Gastroesophageal sphincter (tissue), 4 donors: ENCODE measurements at regions not wholly inside any gene's neighbourhood (a gene's known extent, or its start where the extent isn't known, plus 50 kb on each side); places are given as distances from the start of the nearest gene placed in this dataset.
A peak's percentile ranks its signal among the peaks of the same experiment; 100 is the strongest.

Experiments used
- ATAC-seq: fragments of 150-250 bp; one replicate; pipeline ENCODE4 v1.9.1; 2016; ENCODE audit warnings: mild to moderate bottlenecking, moderate library complexity
- H3K27ac ChIP-seq, 4 donors: fragments of 200-600 bp; sonication (generic) in 3 of 4; 1 replicate in 3 of 4; 2 replicates in 1 of 4; pipeline ENCODE4 v1.5.1; 2016 to 2019
- H3K27me3 ChIP-seq: fragments of 200-600 bp; sonication (generic); one replicate; pipeline ENCODE4 v1.5.1; 2019
- H3K36me3 ChIP-seq, 2 donors: fragments of 200-600 bp; sonication (generic); one replicate each; pipeline ENCODE4 v1.5.1; 2019; ENCODE audit warnings: control low read depth in 1 of 2
- H3K4me1 ChIP-seq, 3 donors: fragments of 200-600 bp; sonication (generic); 1 replicate in 2 of 3; 2 replicates in 1 of 3; pipeline ENCODE4 v1.5.1; 2016 to 2019; ENCODE audit warnings: control low read depth in 2 of 3
- H3K4me3 ChIP-seq, 2 donors: fragments of 200-600 bp; sonication (generic); one replicate each; pipeline ENCODE4 v1.5.1; 2019; ENCODE audit warnings: mild to moderate bottlenecking in 1 of 2, moderate library complexity in 1 of 2
- H3K9me3 ChIP-seq, 3 donors: fragments of 200-600 bp; sonication (generic); one replicate each; pipeline ENCODE4 v1.5.1; 2017 to 2019; ENCODE audit warnings: control low read depth in 2 of 3
- EP300 ChIP-seq: sonication (generic); formaldehyde crosslinking; IDR thresholded peaks from one replicate; pipeline ENCODE4 v1.6.1; 2017; ENCODE audit warnings: antibody characterized with exemption, mild to moderate bottlenecking
- POLR2A ChIP-seq, 2 donors: fragments of 450-650 bp; IDR thresholded peaks; one replicate each; pipeline ENCODE4 v1.6.1; 2017; ENCODE audit warnings: antibody characterized with exemption in 2 of 2, mild to moderate bottlenecking in 2 of 2, moderate library complexity in 1 of 2
- POLR2AphosphoS5 ChIP-seq: sonication (generic); formaldehyde crosslinking; IDR thresholded peaks from one replicate; pipeline ENCODE4 v1.6.1; 2017; ENCODE audit warnings: antibody characterized with exemption
- WGBS, 2 donors: methylation state at CpG; one replicate each; pipeline ENCODE4 v1.1.5; 2018; ENCODE audit warnings: low coverage in 1 of 2; 5-methylcytosine and 5-hydroxymethylcytosine counted together
- TF ChIP-seq, protein P1 (sequence below), 4 experiments: fragments of 200-600 bp in 2 of 4; fragments of 450-650 bp in 2 of 4; sonication (generic) in 1 of 4; IDR thresholded peaks; one replicate each; pipeline ENCODE4 v1.5.1; 2017 to 2019; ENCODE audit warnings: antibody characterized with exemption in 4 of 4, mild to moderate bottlenecking in 2 of 4, moderate library complexity in 2 of 4

DNA sequence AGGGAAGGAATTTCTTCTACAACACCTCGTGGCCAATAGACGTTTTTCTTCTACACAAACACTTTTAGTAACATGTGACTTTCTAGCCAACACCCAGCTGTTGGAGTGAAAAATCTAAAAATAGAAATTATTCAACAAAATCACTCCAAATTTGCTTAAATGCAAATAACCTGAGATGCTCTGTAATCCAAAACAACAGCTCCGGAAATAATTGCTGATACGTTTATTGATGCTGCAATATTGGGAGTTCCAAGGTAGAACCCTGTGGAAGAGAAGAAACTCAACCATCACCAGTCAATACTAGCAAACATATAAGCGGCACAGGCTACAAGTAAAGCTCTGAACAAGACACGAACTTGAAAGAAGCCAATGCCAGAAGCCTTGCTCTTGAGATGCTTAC is 230.6 kb downstream of the ALDH8A1 start:
- WGBS, 2 donors, result 69 to 70% methylated on average over 4 to 6 of the region's 6 CpGs
- Histone ChIP-seq H3K27me3 (no peaks in the 10 kb centered on the region), H3K9me3 (no peaks in the 10 kb centered on the region), H3K4me3 (no peak overlapping the region), H3K4me1 (peaks cover 11 to 58% (median 21%) of the 10 kb centered on the region in 3 donors), H3K27ac (peak overlapping the region in 3 of 4 donors; percentile 23 to 50 (median 47)), H3K36me3 (no peaks in the 10 kb centered on the region)
- TF ChIP-seq EP300 (no peak), POLR2AphosphoS5 (no peak), POLR2A (IDR thresholded peaks at IDR 0.05) (no peak)
- TF ChIP-seq, protein P1, sequence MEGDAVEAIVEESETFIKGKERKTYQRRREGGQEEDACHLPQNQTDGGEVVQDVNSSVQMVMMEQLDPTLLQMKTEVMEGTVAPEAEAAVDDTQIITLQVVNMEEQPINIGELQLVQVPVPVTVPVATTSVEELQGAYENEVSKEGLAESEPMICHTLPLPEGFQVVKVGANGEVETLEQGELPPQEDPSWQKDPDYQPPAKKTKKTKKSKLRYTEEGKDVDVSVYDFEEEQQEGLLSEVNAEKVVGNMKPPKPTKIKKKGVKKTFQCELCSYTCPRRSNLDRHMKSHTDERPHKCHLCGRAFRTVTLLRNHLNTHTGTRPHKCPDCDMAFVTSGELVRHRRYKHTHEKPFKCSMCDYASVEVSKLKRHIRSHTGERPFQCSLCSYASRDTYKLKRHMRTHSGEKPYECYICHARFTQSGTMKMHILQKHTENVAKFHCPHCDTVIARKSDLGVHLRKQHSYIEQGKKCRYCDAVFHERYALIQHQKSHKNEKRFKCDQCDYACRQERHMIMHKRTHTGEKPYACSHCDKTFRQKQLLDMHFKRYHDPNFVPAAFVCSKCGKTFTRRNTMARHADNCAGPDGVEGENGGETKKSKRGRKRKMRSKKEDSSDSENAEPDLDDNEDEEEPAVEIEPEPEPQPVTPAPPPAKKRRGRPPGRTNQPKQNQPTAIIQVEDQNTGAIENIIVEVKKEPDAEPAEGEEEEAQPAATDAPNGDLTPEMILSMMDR (IDR thresholded peaks at IDR 0.05), result no peak
- no peak for ATAC-seq

- Histone ChIP-seq H3K9me3 (no peaks in the 10 kb centered on the region), H3K27ac (no peak overlapping the region), H3K4me1 (peaks cover 4 to 16% (median 7%) of the 10 kb centered on the region in 3 donors), H3K36me3 (no peaks in the 10 kb centered on the region), H3K27me3 (no peaks in the 10 kb centered on the region), H3K4me3 (no peak overlapping the region)
- 43 to 60% methylated on average over 2 to 5 of the region's 8 CpGs for whole genome bisulfite sequencing, 2 donors
- no peak for ATAC-seq
- TF ChIP-seq, protein P1 (IDR thresholded peaks at IDR 0.05), result no peak
- no peak for TF ChIP-seq POLR2A (IDR thresholded peaks at IDR 0.05)
- TF ChIP-seq POLR2AphosphoS5, result no peak
- no peak for TF ChIP-seq EP300
Measured at GRCh38 chr6:134714679-134715078, 235.2 kb downstream of the ALDH8A1 start.

DNA sequence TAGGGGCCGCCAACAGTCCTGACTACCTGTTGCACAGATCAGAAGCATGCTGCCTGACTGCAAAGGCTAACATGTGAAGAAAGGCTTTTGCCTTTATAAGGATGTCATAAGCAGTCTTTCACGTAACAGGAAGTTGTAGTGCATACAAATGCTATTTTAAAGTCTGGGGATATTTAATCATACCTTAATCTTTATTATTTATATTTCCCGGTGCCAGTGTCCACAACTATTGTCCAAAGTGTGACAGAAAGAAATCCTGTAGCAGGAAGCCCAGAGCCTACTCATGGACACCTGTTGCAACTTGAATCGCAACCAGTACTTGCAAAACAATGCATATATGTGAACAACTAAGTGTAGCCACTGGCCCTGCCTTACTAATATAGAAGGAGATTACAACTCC is 235.8 kb downstream of the ALDH8A1 start:
- Histone ChIP-seq H3K36me3 (no peaks in the 10 kb centered on the region), H3K9me3 (no peaks in the 10 kb centered on the region), H3K4me1 (peaks cover 0 to 11% (median 1%) of the 10 kb centered on the region in 3 donors), H3K4me3 (no peak overlapping the region), H3K27ac (no peak overlapping the region), H3K27me3 (no peaks in the 10 kb centered on the region)
- 39 to 66% methylated on average over 3 to 4 of the region's 4 CpGs for WGBS, 2 donors
- ATAC-seq, result no peak
- no peak for TF ChIP-seq POLR2AphosphoS5
- TF ChIP-seq, protein P1 (IDR thresholded peaks at IDR 0.05), result no peak
- TF ChIP-seq EP300, result no peak
- TF ChIP-seq POLR2A (IDR thresholded peaks at IDR 0.05), result no peak

DNA sequence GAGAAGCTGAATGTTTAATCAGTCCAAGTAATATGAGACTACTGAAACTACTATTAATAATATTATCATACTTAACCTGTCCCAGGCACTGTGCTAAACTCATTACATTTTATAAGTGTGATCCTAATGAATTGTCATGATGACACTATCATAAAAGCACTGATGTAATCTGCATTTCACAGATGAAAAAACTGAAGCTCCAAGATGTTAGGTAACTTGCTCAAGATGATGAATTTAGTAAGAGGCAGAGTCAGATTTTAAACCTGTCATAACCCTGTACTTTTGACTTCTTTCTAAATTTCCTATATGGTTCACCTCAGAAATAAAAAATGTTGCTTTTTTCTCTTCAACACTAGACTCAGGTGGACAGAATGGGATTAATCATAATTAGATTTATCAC is 237.6 kb downstream of the ALDH8A1 start:
- ATAC-seq, result no peak
- H3K4me3 ChIP-seq, result no peak overlapping the region
- no peaks in the 10 kb centered on the region for H3K9me3 ChIP-seq
- H3K4me1 ChIP-seq, result no peaks in the 10 kb centered on the region
- H3K27ac ChIP-seq, result no peak overlapping the region
- no peaks in the 10 kb centered on the region for H3K27me3 ChIP-seq
- TF ChIP-seq, protein P1 (IDR thresholded peaks at IDR 0.05), result no peak
- no peak for TF ChIP-seq EP300
- TF ChIP-seq POLR2A (IDR thresholded peaks at IDR 0.05), result no peak
- no peak for TF ChIP-seq POLR2AphosphoS5
- H3K36me3 ChIP-seq, result no peaks in the 10 kb centered on the region

DNA sequence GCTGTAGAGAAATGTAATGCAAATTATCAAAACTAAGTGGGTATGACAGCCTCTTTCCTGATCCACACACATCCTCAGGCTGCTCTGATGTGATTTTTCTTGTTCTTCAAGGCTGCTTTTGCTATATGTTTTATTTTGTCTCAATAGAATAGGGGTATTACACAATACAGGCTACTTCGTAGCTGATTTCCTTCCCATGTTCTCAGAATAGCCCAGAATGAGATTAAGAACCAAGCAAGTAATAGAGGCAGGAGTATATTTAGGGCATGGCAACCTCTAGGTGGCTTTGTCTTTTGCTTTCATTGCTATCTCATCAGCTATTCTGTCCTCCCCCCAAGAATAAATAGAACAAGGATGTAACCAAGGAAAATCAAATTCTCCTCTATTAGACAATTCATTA is 241.8 kb downstream of the ALDH8A1 start:
- no peak for ATAC-seq
- no peaks in the 10 kb centered on the region for H3K4me1 ChIP-seq
- no peaks in the 10 kb centered on the region for H3K36me3 ChIP-seq
- 60 to 75% methylated on average over 1 of the region's 1 CpG for WGBS, 2 donors
- H3K27me3 ChIP-seq, result no peaks in the 10 kb centered on the region
- no peak overlapping the region for H3K4me3 ChIP-seq
- no peak overlapping the region for H3K27ac ChIP-seq
- no peaks in the 10 kb centered on the region for H3K9me3 ChIP-seq
- TF ChIP-seq POLR2AphosphoS5, result no peak
- no peak for TF ChIP-seq POLR2A (IDR thresholded peaks at IDR 0.05)
- TF ChIP-seq, protein P1 (IDR thresholded peaks at IDR 0.05), result no peak
